GM12892 (cell line): ENCODE measurements at regions not wholly inside any gene's neighbourhood (a gene's known extent, or its start where the extent isn't known, plus 50 kb on each side); places are given as distances from the start of the nearest gene placed in this dataset.

Experiments used
- POLR2A ChIP-seq: IDR thresholded peaks from 2 replicates; pipeline ENCODE4 v1.6.1; 2011; ENCODE audit warnings: low read depth, low read length, control low read depth
- POLR2AphosphoS5 ChIP-seq: IDR thresholded peaks from 2 replicates; pipeline ENCODE4 v1.6.1; 2011; ENCODE audit warnings: low read depth, low read length, control low read depth

GRCh38 chr3:29100292-29100691, 180.6 kb upstream of the RBMS3 start:
- TF ChIP-seq POLR2A (no peak), POLR2AphosphoS5 (no peak)
